ENCODE measurements at regions not wholly inside any gene's neighbourhood (a gene's known extent, or its start where the extent isn't known, plus 50 kb on each side); places are given as distances from the start of the nearest gene placed in this dataset.
A peak's percentile ranks its signal among the peaks of the same experiment; 100 is the strongest.
"Not testable (repeated sequence)": the region's sequence is repeated elsewhere in the genome, so short reads cannot be mapped to it uniquely, and the experiment has no call there.

DNA sequence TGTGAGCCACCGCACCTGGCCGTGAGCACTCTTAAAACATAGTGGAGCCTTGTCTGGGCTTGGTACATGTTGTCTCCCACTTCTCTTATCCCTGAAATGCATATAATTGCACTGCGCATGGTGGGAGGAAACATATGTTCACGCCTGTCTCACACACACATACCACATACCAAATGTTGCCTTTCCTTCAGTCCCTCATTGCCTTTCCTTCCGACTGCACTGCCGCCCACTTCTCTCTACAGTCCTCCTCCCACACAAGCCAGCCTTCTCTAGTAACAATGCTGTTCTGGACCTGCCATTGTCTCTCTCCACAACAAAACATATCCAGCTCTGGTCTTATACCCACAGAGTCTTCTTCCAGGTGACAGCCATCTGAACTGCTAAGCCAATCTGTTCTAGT, 88.3 kb upstream of the PTHLH start:
- DNase-seq (ENCODE audit: low read depth), result no peak

DNA sequence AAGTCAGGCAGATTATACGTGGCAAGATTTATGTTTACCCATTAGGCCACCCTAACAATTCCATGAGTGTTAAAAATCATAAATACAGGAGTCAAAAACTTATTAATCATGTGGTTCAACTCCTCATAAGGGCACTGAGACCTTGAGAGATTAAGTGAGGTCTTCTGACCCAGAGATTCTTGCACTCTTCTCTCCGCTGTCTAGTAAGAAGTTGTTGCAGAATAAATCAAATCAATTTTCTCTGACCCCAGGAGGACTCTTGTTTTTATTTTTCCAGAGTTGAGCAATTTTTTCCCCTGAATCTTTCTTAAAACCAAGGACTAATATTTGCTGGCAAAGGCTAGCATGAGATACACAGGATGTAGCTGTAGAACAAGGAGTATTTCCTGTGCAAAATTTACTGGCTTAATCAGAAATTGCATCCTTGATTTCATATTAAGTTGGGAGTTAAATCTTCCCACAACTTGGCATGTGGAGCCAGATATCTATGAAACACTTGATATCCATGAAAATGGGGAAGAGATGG, 90.9 kb upstream of the PTHLH start:
- no peak for DNase-seq (ENCODE audit: low read depth)

DNA sequence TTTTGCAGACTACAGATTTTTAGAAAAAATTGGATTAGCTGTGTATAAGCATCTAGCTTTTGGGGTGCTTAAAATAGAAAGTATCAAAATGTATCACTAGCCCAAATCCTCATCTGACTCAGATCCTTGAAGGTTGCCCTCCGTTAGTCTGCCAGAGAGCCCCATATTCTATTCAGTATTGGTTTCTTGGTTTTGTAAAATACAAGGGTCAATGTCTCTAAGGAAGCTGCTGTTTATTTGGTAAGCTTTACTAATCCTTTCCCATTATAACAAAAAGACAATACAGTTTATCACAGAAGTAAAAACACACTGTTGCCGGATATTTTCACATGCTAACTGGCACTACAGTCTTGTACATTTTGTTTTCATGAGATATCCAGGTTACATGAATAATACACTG, 92.8 kb upstream of the PTHLH start:
- DNase-seq (ENCODE audit: low read depth), result no peak

DNA sequence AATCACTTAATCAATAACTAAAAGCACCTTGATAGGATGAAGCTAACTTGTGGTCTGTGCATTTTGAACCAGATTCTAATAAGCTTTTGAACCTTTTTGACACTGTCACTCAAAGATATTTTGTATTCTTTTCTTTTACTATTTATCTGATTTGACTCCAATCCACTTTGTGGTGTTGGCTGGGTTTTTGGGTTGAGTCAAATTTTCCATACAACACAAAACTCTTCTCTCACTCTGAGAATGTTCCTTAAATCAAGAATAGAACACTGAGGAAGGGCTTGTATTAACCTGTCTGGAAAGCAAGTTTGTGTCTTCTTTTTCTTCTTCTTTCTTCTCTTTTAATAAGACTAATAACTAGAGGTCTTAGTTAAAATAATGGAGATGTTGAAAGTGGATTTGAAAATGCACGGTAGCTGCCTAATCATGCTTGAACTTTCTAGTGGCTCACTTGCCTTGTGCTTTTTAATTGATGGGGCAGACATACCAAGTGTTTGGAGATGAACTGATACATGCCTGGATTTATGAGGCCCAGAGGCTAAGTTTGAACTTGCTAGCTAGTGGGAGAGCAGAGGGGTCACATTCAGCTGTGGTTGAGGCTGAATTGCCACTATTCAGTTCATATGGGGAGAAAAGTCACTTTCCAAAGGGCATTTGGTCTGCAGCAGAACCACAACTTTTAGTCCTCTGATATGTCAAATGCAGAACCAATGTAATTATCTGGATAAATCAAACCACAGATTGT, 93.5 kb upstream of the PTHLH start:
- DNase-seq (ENCODE audit: low read depth), result no peak

DNA sequence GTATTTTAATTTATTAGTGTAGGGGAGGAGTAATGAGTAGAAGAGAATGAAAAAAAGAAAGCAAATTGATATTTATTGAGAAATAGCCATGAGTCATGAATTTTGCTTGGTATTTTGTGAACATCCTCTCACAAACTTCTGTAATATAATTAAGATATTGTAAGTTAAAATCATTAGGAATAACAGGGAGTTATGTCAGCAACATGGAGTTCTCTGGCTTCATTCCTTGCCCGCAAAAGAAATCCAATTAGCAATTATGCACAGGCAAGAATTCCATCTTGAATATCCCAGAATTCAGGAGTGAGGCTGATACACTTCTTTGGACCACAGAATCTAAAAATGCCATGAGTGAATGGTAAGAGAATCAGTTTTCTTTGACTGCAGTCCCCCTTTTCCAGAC, 94.3 kb upstream of the PTHLH start:
- no peak for DNase-seq (ENCODE audit: low read depth)

DNA sequence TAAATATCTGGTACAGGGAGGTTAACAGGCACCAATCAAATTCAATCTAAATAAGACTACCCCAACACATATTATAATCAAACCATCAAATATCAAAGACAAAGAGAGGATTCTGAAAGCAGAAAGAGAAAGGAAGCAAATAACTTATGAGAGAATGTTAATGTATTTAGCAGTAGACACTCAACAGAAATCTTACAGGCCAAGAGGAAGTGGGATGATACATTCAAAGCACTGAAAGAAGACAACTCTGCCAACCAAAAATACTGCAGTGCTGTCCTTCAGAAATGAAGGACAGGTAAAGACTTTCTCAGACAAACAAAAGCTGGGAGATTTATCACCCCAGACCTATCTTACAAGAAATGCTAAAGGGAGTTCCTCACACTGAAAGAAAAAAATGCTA, 95.9 kb upstream of the PTHLH start:
- DNase-seq (ENCODE audit: low read depth), result no peak

DNA sequence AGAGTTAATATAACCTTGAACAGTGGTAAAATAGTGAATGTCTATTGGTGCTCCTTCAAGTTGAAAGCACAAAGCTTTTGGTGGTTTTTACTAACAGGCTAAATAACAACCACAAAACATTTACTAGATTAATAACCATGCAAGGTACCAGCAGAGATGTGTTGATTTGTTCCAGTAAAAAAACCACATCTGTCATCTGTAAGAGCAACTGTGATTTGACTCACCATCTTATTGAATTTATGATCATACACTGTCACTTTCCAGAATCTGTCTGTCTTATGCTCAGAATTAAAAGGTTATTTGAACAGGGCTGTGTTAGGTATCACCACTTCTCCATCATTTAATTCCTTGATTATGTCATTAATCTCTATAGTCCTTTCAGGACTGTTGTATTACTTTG, 107.0 kb upstream of the PTHLH start:
- no peak for DNase-seq (ENCODE audit: low read depth)

DNA sequence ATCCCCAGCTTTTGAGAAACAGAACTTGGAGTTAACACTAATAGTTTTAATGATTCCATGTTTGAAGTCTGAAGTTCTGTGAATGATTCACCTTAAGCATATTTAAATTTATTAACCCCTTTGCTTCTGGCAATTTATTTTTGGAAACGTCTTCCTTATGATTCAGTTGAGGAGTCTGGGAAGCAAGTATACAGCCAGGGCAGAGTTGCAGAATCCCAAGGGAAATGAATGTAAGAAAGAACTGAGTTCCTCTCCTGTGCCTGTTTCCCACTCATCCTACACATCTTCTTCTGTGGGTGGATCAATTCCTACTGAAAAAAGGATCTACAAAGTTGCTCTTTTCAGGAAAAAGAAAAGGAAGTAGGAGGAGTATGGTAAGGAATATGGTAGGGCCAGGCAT, 108.2 kb upstream of the CCDC91 start:
- DNase-seq (ENCODE audit: low read depth), result no peak

DNA sequence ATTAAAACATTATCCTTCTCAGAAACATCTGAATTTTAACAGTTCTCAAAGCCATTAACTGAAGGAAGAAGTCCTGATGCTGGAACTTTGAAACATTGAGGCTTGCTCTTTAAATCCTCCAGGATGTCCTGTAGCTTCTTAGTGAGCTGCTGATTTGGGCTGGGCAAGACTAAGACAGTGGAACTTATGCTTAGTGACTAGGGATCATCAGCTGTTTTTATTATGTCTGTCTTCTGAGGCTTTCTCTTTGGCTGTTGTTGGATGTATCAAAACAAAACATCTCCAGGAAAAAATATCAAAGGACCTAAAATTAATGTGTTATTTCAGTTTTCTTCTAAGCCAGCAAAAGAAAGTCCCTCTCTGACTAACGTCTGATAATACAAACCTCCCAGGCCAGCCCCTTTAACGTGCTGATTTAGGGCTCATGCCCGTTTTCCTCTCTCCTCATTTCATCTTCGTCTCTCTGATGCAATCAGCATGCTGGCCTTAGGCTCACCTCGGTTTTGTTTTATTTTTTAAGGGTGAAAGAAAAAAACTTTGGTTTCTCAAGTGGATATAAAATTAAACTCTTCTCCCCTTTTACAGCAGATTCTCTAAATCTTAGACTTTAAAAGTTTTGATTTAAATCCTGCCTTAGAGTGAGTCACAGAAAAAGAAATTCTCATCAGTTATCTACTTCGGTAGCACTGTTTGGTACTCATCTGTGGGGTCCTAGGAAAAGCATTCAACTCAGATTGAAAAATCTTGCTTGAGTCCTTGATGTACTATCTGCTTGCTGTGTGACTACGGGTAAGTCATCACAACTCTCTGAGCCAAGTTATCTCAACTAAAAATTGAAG, 106.2 kb upstream of the CCDC91 start:
- DNase-seq (ENCODE audit: low read depth), result no peak

DNA sequence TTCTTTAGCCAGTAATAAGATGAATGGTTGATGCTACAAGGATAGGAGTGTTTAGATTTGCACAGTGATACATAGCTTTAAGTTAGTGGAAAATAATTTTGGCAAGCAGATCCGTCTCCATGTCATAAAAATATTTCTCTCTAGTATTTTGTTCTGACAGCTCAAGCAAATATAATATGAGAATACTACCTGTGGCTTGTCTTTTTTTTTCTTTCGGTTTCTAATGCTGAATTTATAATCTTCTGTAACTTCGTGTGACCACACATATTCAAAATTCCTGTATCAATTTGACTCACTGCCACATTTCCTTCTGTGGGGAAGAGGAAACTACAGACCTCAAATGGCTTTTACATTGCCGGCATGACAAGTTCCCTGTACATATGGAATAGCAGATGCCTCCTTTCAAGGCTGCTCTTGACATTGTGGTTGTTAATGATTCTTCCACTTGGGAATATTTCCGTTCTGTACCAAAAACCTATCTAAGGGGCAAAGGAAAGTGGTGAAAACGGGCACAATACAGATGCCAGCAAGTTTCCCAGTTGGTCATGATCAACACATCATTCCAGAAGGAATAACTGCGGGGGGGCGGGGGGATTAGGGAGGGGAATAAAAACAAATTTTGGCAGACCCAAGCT, 103.6 kb upstream of the CCDC91 start:
- peak; percentile 9 for DNase-seq (ENCODE audit: low read depth)

DNA sequence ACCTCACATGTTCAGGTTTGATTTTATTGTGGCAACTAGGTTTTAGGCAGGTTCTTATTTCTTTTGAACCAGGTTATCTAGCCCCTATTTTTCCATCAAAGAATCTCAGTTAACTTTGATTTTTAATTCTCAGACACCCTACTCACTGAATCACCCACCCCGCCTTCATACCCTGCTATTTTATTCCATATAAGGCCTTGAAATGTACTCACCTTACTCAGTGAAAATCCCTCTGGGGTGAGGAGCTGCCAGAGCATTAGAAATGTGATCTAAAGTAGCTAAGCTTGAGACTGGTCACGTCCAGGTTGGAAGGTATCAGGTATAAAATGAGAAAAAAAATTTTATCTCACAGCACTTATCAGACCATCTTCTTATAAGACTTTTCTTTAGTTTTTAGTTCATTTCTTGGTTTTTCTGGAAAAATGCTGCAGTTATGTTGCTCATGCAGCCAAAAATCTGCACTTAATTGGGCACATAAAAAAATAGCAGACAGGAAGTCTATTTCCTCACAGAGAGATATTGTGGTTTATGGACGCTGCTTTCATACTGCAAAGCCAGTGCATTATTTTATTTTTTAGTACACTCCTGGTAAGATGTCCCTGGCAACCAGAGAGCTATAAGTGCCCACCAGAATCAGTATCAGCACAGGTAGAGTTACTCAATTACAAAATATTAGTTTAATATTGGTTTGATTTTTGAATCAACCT, 101.5 kb upstream of the CCDC91 start:
- no peak for DNase-seq (ENCODE audit: low read depth)

DNA sequence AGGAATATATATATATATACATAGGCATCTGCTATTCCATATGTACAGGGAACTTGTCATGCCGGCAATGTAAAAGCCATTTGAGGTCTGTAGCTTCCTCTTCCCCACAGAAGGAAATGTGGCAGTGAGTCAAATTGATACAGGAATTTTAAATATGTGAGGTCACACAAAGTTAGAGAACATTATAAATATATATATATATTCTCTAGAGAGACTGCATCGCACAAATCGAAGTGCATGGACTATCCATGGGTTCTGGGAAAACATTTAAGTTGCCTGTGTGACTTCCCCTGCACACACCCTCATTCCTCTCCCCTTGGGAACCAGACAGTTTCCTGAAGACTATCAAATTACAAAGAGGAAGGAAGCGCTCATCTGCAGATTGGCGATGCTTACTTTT, 100.9 kb upstream of the CCDC91 start:
- DNase-seq (ENCODE audit: low read depth), result peak; percentile 54

DNA sequence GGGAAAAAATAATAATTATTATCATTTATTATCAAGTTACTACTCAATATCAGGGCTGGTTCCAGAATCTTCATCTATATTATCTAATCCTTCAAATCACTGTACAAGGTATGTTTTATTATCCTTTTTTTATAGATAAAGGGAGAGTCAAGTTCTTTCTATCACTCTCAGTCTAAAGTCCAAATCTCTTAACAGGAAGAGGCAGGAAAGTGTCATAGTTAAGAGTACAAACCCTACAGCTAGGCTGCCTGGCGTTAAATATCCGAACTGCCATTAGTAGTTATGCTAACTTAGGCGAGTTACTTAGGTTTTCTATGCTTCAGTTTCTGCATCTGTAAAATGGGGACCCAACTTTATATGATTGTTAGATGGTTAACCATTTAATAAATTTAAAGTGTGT, 99.4 kb upstream of the CCDC91 start:
- no peak for DNase-seq (ENCODE audit: low read depth)

DNA sequence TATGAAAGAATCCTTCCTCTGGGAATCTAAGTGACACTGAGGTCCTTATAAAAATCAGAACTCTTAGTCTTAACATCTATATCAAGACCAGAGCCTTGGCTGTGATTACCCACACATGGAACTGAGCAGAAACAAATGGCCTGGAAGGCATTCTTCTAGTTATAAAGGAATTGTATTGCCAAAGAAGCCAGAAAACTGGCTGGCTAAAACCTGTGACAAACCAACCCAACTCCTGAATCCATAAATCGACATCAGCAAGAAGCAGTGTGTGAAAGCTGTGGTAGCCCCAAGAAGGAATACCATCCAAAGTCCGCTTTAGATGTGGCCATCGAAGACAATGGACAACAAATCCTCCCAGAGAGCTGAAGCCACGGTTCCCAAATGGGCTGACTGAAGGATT, 97.9 kb upstream of the CCDC91 start:
- DNase-seq (ENCODE audit: low read depth), result no peak

DNA sequence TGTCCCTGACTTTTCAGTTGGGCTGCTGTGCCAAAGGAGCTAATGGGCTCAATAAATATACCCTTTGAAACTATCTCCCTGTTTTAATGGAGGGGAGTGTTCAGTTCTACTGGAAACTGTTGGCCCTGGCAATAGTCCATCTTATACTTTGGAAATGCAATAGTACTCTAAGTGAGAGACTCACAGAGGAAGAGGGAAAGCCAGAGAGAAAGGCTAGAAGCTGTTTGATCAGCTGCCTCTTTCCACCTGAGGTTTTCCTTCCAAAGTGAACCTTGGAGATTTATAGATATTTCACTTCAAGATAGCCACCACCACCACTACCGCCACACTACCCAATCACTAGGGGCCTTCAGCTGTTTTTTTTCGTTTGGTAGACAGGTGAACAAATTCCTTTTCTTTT, 93.6 kb upstream of the CCDC91 start:
- no peak for DNase-seq (ENCODE audit: low read depth)

DNA sequence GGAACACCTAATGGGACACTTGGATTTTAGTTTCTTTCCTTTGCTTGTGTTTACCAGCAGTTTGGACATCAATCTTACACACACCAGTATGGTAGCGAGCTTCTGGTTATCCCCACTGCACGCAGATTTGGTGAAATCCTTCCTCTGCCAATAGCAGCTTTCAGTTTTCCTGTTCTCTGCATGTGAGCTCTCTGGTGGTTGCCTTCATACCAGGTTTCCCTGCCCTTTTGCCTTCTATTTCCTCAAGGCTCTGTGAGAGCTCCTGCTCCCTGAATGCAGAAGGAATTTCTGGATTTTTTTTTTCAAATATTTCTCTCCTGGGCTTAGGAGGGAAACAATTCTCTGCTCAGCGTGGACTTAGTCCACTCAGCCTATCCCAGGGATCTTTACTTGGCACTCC, 93.0 kb upstream of the CCDC91 start:
- no peak for DNase-seq (ENCODE audit: low read depth)

DNA sequence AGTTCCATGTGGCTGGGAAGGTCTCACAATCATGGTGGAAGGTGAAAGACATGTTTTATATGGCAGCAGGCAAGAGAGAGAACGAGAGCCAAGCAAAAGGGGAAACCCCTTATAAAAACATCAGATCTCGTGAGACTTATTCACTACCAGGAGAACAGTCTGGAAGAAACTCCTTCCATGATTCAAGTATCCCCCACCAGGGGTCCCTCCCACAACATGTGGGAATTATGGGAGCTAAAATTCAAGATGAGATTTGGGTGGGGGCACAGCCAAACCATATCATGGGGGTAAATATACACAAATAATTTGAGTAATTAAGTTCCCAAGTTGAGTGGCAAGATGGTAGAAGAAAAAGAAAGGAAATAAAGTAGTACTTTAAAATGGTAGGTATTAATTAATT, 91.0 kb upstream of the CCDC91 start:
- not testable (repeated sequence) for DNase-seq (ENCODE audit: low read depth)

DNA sequence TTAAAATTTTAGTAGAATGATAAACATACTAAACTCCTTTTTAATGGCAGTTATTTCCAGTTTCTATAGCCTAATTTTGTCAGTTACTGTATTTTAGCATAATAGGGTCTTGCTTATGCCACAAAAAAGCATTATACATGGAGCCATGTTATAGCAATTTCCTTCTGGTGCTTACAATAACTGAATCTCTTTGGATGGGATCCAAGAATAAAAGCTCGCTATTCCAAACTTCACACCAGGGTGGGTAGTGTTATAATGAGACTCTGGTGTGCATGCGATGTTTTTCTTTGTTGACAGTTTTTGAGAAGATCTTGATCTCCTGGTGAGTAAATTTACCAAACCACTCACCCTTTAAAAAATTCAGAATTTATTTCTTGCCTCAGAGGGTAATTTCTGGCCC, 90.4 kb upstream of the CCDC91 start:
- no peak for DNase-seq (ENCODE audit: low read depth)

DNA sequence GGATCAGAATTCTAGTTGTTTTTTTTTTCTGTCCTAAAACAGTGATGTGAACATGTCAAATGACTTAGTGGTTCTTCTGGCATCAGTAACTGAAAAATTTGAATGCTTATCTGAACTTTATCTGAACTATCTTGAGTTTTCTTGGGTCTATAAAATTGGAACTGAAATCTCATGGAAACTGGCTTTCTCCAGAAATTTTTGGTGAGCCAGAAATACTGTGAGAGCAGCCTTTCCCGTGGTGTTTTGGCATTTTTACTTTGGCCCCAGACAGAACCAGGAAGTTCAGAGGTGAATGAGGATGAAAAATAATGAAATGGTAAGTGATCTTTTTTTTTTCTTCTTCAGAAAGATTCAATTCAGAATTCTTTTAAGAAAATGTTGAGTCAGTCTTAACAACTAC, 89.5 kb upstream of the CCDC91 start:
- no peak for DNase-seq (ENCODE audit: low read depth)

DNA sequence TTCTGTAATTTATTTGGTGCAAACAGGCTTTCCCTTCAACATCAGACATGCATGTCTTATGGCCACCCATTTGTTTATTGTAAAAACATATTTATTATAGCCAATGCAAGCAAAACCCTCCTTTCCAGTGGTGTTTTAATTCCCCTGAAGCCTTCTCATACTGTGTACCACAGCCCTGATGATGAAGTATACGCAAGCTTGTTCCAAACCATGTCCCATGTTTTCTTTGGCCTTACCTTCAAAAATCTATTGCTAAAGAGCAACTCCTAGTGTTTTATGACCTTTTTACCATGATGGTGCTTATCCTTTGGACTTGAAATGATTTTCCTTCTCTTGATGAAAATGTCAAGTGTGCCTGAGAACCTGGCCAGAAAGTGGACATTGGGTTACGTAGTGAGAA, 85.9 kb upstream of the CCDC91 start:
- DNase-seq (ENCODE audit: low read depth), result no peak

DNA sequence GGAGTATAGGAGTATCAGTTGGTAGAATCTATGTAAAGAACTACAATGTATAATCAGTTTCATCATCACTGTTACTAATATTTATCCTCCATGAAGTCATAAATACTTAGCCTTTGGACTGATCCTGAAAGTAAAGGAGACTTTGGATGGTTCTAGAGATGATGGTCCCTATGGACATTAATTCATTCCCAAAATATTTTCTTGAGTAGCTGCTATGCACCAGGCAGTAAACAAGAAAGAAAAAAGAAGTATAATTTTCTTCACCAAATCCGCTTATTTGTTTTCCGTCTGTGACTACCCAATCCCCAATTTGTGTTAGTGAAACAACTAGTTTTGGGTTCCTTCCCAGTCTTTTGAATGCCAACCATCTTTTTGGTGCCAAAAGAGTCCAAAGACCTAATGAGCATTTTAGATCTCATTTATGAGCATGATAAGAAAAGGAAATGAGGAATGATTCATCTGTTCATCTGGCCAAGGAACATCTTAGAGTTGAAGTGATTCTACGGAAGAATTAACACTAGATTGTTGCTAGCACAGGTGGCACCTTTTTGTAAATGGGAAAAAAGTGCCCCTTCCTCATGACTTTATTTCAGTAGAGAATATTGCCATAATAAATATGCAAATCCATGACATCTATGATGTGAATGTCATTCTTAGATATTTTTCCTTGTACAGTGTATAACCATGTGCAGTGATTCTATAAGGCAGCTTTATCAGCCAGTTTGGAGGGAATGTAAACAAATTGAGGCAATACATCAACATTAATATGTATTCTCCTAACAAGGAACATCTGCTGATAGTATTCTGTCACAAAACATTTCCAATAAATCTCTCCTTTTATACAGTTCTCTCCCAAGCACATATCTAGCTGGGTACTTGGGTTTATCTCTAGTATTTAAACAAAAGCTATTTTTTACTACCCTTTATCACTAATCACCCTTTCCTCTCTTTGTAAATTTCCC, 85.1 kb upstream of the CCDC91 start:
- no peak for DNase-seq (ENCODE audit: low read depth)
